Adipocyte (in vitro differentiated cells): ENCODE measurements at regions not wholly inside any gene's neighbourhood (a gene's known extent, or its start where the extent isn't known, plus 50 kb on each side); places are given as distances from the start of the nearest gene placed in this dataset.

Experiments used
- DNase-seq: peaks from one replicate; pipeline ENCODE4 v3.0.0-alpha.2; 2015; ENCODE audit warnings: low read depth
- H3K27me3 ChIP-seq: replicated peaks from 2 replicates; pipeline ENCODE4 v1.7.0; 2013; ENCODE audit warnings: mild to moderate bottlenecking, low read length, moderate library complexity; ENCODE audit not compliant: control insufficient read depth, insufficient read depth
- H3K36me3 ChIP-seq: 2 replicates; pipeline ENCODE4 v1.7.0; 2013; ENCODE audit warnings: low read length, mild to moderate bottlenecking, moderate library complexity; ENCODE audit not compliant: control insufficient read depth, insufficient read depth, severe bottlenecking
- H3K4me1 ChIP-seq: 2 replicates; pipeline ENCODE4 v1.7.0; 2013; ENCODE audit warnings: mild to moderate bottlenecking, low read length, moderate library complexity; ENCODE audit not compliant: control insufficient read depth, insufficient read depth
- H3K4me3 ChIP-seq: 2 replicates; pipeline ENCODE4 v1.7.0; 2013; ENCODE audit warnings: mild to moderate bottlenecking, low read length, moderate library complexity
- H3K9ac ChIP-seq: 2 replicates; pipeline ENCODE4 v1.7.0; 2013; ENCODE audit warnings: mild to moderate bottlenecking, low read length, moderate library complexity
- H3K9me3 ChIP-seq: 2 replicates; pipeline ENCODE4 v1.7.0; 2013; ENCODE audit warnings: mild to moderate bottlenecking, low read length, moderate library complexity; ENCODE audit not compliant: control insufficient read depth

- Histone ChIP-seq H3K4me3 (no peak overlapping the region), H3K4me1 (no peaks in the 10 kb centered on the region), H3K9me3 (no peaks in the 10 kb centered on the region), H3K36me3 (no peaks in the 10 kb centered on the region), H3K9ac (no peak overlapping the region), H3K27me3 (no peaks in the 10 kb centered on the region)
- DNase-seq: no peak
Observed at GRCh38 chr13:84567848-84568247, 685.6 kb upstream of the SLITRK1 start.

- Histone ChIP-seq H3K4me3 (no peak overlapping the region), H3K4me1 (no peaks in the 10 kb centered on the region), H3K27me3 (no peaks in the 10 kb centered on the region), H3K9me3 (no peaks in the 10 kb centered on the region), H3K9ac (no peak overlapping the region), H3K36me3 (no peaks in the 10 kb centered on the region)
- DNase-seq: peak; percentile 5
Observed at GRCh38 chr13:84566780-84567179, 684.5 kb upstream of the SLITRK1 start.

GRCh38 chr13:84563611-84564010 lies 681.3 kb upstream of the SLITRK1 start:
- Histone ChIP-seq H3K27me3 (no peaks in the 10 kb centered on the region), H3K9me3 (peaks cover 13% of the 10 kb centered on the region), H3K4me1 (no peaks in the 10 kb centered on the region), H3K9ac (no peak overlapping the region), H3K36me3 (no peaks in the 10 kb centered on the region), H3K4me3 (no peak overlapping the region)
- no peak for DNase-seq

- H3K36me3 ChIP-seq: no peaks in the 10 kb centered on the region
- H3K4me3 ChIP-seq: no peak overlapping the region
- no peak overlapping the region for H3K9ac ChIP-seq
- peaks cover 7% of the 10 kb centered on the region for H3K9me3 ChIP-seq
- H3K4me1 ChIP-seq: no peaks in the 10 kb centered on the region
- no peaks in the 10 kb centered on the region for H3K27me3 ChIP-seq
- no peak for DNase-seq
Observed at GRCh38 chr13:84553227-84553626, 671.0 kb upstream of the SLITRK1 start.

GRCh38 chr13:84543962-84544361 lies 661.7 kb upstream of the SLITRK1 start:
- DNase-seq: no peak
- no peaks in the 10 kb centered on the region for H3K27me3 ChIP-seq
- no peaks in the 10 kb centered on the region for H3K36me3 ChIP-seq
- H3K9me3 ChIP-seq: no peaks in the 10 kb centered on the region
- no peak overlapping the region for H3K9ac ChIP-seq
- H3K4me3 ChIP-seq: no peak overlapping the region
- no peaks in the 10 kb centered on the region for H3K4me1 ChIP-seq

- DNase-seq: no peak
- Histone ChIP-seq H3K4me3 (no peak overlapping the region), H3K9me3 (no peaks in the 10 kb centered on the region), H3K36me3 (no peaks in the 10 kb centered on the region), H3K4me1 (no peaks in the 10 kb centered on the region), H3K9ac (no peak overlapping the region), H3K27me3 (no peaks in the 10 kb centered on the region)
Observed at GRCh38 chr13:84542348-84542747, 660.1 kb upstream of the SLITRK1 start.

- Histone ChIP-seq H3K9me3 (no peaks in the 10 kb centered on the region), H3K4me1 (no peaks in the 10 kb centered on the region), H3K4me3 (no peak overlapping the region), H3K9ac (no peak overlapping the region), H3K27me3 (no peaks in the 10 kb centered on the region), H3K36me3 (no peaks in the 10 kb centered on the region)
- DNase-seq: no peak
Observed at GRCh38 chr13:84536906-84537305, 654.6 kb upstream of the SLITRK1 start.

- Histone ChIP-seq H3K9me3 (peaks cover 4% of the 10 kb centered on the region), H3K27me3 (no peaks in the 10 kb centered on the region), H3K4me1 (no peaks in the 10 kb centered on the region), H3K36me3 (no peaks in the 10 kb centered on the region), H3K9ac (no peak overlapping the region), H3K4me3 (no peak overlapping the region)
- DNase-seq: no peak
Observed at GRCh38 chr13:84528408-84529070, 646.3 kb upstream of the SLITRK1 start.

- no peaks in the 10 kb centered on the region for H3K27me3 ChIP-seq
- H3K9ac ChIP-seq: no peak overlapping the region
- no peaks in the 10 kb centered on the region for H3K4me1 ChIP-seq
- no peaks in the 10 kb centered on the region for H3K36me3 ChIP-seq
- DNase-seq: no peak
- H3K9me3 ChIP-seq: peaks cover 4% of the 10 kb centered on the region
- H3K4me3 ChIP-seq: no peak overlapping the region
Observed at GRCh38 chr13:84525865-84526264, 643.6 kb upstream of the SLITRK1 start.

- Histone ChIP-seq H3K36me3 (no peaks in the 10 kb centered on the region), H3K4me1 (no peaks in the 10 kb centered on the region), H3K4me3 (no peak overlapping the region), H3K9me3 (peaks cover 4% of the 10 kb centered on the region), H3K27me3 (no peaks in the 10 kb centered on the region), H3K9ac (no peak overlapping the region)
- no peak for DNase-seq
Observed at GRCh38 chr13:84524586-84524985, 642.3 kb upstream of the SLITRK1 start.

GRCh38 chr13:84500016-84500415 lies 617.7 kb upstream of the SLITRK1 start:
- DNase-seq: peak; percentile 55
- Histone ChIP-seq H3K9ac (no peak overlapping the region), H3K27me3 (no peaks in the 10 kb centered on the region), H3K4me1 (no peaks in the 10 kb centered on the region), H3K9me3 (peaks cover 7% of the 10 kb centered on the region), H3K4me3 (no peak overlapping the region), H3K36me3 (no peaks in the 10 kb centered on the region)

GRCh38 chr13:84497613-84498012 lies 615.3 kb upstream of the SLITRK1 start:
- H3K27me3 ChIP-seq: no peaks in the 10 kb centered on the region
- DNase-seq: no peak

More at GRCh38 chr13:84497613-84498012, 615.3 kb upstream of the SLITRK1 start:
- Histone ChIP-seq H3K4me1 (no peaks in the 10 kb centered on the region), H3K36me3 (no peaks in the 10 kb centered on the region), H3K9ac (no peak overlapping the region), H3K9me3 (peaks cover 7% of the 10 kb centered on the region), H3K4me3 (no peak overlapping the region)
